Activated CD8-positive, alpha-beta T cell treated with anti-CD3 and anti-CD28 coated beads, Interleukin-2, amount 10 ng/mL, durations not matched to agents 7 days and 5 days (primary cell): ENCODE measurements at regions not wholly inside any gene's neighbourhood (a gene's known extent, or its start where the extent isn't known, plus 50 kb on each side); places are given as distances from the start of the nearest gene placed in this dataset.

ENCODE experiments used
- ATAC-seq: fragments of 150-1000 bp; cut with Tn5 transposase; one replicate; pipeline ENCODE4 v1.10.0; 2021; ENCODE audit warnings: moderate library complexity
- CTCF ChIA-PET: fragments of 350-600 bp; sonication (Branson Sonifier 250); formaldehyde crosslinking; loops from one replicate; lab custom pipeline; 2021; ENCODE audit warnings: antibody characterized with exemption; lab: Charles Lee
- POLR2A ChIA-PET: fragments of 350-600 bp; sonication (Branson Sonifier 250); formaldehyde crosslinking; loops from one replicate; lab custom pipeline; 2021; ENCODE audit warnings: antibody characterized with exemption; lab: Charles Lee
- DNase-seq: peaks from one replicate; pipeline ENCODE4 v3.0.0-alpha.2; 2020
- H3K27ac Mint-ChIP-seq: one replicate; pipeline ENCODE4 v1.8.0; 2021; ENCODE audit warnings: mild to moderate bottlenecking, mixed read lengths
- H3K27me3 Mint-ChIP-seq: one replicate; pipeline ENCODE4 v1.8.0; 2021; ENCODE audit warnings: low read depth, mixed read lengths
- H3K36me3 Mint-ChIP-seq: one replicate; pipeline ENCODE4 v1.8.0; 2021; ENCODE audit warnings: low read depth, mixed read lengths
- H3K4me1 Mint-ChIP-seq: one replicate; pipeline ENCODE4 v1.8.0; 2021; ENCODE audit warnings: low read depth, mixed read lengths
- H3K4me3 Mint-ChIP-seq: one replicate; pipeline ENCODE4 v1.8.0; 2021; ENCODE audit warnings: mild to moderate bottlenecking, mixed read lengths
- H3K9me3 Mint-ChIP-seq: one replicate; pipeline ENCODE4 v1.8.0; 2022; ENCODE audit warnings: mixed read lengths; ENCODE audit not compliant: insufficient read depth

GRCh38 chr6:163897669-163898068 is 483.2 kb downstream of the QKI start:
- CTCF ChIA-PET, result no interaction called here
- no peaks in the 10 kb centered on the region for H3K9me3 Mint-ChIP-seq
- H3K36me3 Mint-ChIP-seq, result no peaks in the 10 kb centered on the region
- POLR2A ChIA-PET, result no interaction called here
- H3K27me3 Mint-ChIP-seq, result no peaks in the 10 kb centered on the region
- no peaks in the 10 kb centered on the region for H3K4me1 Mint-ChIP-seq
- H3K27ac Mint-ChIP-seq, result no peak overlapping the region
- no peak overlapping the region for H3K4me3 Mint-ChIP-seq
- ATAC-seq (no peak), DNase-seq (no peak)

GRCh38 chr6:163897030-163897429 is 482.5 kb downstream of the QKI start:
- Mint-ChIP-seq H3K27me3 (no peaks in the 10 kb centered on the region), H3K4me1 (no peaks in the 10 kb centered on the region), H3K9me3 (no peaks in the 10 kb centered on the region), H3K4me3 (no peak overlapping the region), H3K36me3 (no peaks in the 10 kb centered on the region), H3K27ac (no peak overlapping the region)
- ATAC-seq, result no peak
- no peak for DNase-seq
- ChIA-PET CTCF (no interaction called here), POLR2A (no interaction called here)

GRCh38 chr6:163895162-163895561 is 480.6 kb downstream of the QKI start:
- H3K9me3 Mint-ChIP-seq, result no peaks in the 10 kb centered on the region
- no peaks in the 10 kb centered on the region for H3K36me3 Mint-ChIP-seq
- ChIA-PET POLR2A (no interaction called here), CTCF (no interaction called here)
- no peaks in the 10 kb centered on the region for H3K4me1 Mint-ChIP-seq
- H3K27me3 Mint-ChIP-seq, result no peaks in the 10 kb centered on the region
- H3K4me3 Mint-ChIP-seq, result no peak overlapping the region
- H3K27ac Mint-ChIP-seq, result no peak overlapping the region
- no peak for DNase-seq
- no peak for ATAC-seq

DNA sequence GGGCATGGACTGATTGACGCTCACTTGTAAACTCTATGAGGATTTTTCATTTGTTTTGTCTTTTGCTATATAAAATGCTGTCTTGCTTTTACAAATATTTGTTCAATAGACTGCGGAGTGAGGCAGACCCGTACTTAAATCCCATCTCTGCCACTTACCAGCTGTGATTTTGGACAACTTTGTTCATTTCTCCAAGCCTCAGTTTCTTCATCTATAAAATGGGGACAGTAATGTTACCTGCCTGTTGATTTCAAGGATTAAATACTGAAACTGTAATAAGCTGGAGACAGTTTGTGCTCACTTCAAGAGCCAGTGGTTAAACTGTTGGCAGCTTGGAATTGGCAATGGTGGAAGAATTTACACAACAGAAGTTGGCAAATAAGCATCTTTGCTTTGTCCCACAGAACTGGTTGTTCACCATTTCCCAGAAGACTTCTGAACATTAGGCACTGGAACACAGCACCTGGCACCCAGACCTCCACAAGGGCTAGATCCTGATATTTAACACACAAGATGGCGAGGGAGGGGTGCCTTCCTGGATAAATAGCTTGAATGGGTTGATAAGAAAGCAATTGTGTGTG is 479.2 kb downstream of the QKI start:
- Mint-ChIP-seq H3K27ac (no peak overlapping the region), H3K9me3 (no peaks in the 10 kb centered on the region), H3K4me3 (no peak overlapping the region), H3K36me3 (no peaks in the 10 kb centered on the region), H3K27me3 (no peaks in the 10 kb centered on the region), H3K4me1 (no peaks in the 10 kb centered on the region)
- ATAC-seq (no peak), DNase-seq (no peak)
- ChIA-PET POLR2A (no interaction called here), CTCF (no interaction called here)

DNA sequence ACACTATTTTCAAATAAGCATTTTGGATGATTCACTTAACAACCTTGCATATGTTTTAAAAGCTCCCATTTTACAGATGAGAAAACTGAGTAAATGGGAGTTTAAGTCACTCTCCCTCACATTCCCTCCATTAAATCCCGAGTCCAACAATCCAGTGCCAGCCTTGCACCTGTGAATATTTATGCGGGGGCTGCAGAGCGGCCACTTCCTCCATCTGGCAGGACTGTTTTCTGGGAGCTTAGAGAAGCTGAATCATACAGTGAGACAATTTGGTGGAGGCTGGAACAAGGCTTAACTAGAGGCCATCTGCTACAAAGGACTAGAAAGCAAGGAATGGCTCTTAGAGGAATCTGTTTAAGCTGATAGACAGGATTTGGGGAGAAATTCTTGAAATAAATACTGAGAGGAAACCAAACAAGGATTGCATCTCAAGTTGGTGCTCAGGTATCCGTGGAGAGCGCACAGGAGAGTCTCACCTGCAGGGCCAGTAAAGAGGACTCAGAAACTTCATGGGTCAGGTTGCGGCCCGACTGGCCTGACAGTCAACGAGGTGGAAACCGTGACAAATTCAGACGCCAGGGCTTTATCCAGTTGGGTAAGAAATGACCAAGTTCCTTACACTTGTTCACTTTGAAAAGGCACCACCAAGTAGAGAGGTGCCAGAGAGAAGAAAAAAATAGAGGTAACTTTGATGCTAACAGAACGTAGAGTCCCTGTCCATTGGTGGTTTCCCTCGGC is 478.5 kb downstream of the QKI start:
- Mint-ChIP-seq H3K9me3 (no peaks in the 10 kb centered on the region), H3K27ac (no peak overlapping the region), H3K4me3 (no peak overlapping the region), H3K27me3 (no peaks in the 10 kb centered on the region), H3K4me1 (no peaks in the 10 kb centered on the region), H3K36me3 (no peaks in the 10 kb centered on the region)
- ATAC-seq (no peak), DNase-seq (no peak)
- ChIA-PET POLR2A (no interaction called here), CTCF (no interaction called here)

DNA sequence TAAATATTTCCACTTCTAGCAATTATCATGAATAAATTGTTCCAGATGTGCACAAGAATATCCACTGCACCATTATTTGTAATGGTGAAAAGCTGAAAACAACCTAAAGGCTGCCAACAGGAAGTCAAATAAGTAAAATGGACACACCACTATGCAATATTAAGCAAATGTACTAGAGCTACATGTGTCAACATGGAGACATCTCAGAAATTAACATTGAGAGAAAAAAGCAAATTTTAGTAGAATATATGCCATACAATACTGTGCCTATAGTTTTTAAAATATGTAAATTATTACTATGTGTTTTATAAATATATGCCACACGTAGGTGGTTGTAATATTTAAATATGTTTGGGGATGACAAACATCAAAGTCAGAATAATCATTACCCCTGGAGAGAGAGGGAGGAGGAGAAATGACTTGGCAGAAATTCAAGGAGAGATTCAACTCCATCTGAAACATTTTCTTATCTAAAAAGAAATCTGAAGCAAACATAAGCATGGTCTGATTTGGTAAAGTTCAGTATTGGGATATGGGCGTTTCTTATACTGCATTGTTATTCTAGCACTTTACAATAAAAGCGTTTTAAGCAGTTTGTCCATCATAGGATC is 475.5 kb downstream of the QKI start:
- no peaks in the 10 kb centered on the region for H3K4me1 Mint-ChIP-seq

GRCh38 chr6:163888030-163888819 is 473.7 kb downstream of the QKI start:
- DNase-seq (no peak), ATAC-seq (no peak)
- H3K9me3 Mint-ChIP-seq, result no peaks in the 10 kb centered on the region
- H3K4me1 Mint-ChIP-seq, result no peaks in the 10 kb centered on the region
- ChIA-PET POLR2A (no interaction called here), CTCF (no interaction called here)
- no peak overlapping the region for H3K4me3 Mint-ChIP-seq
- H3K27ac Mint-ChIP-seq, result no peak overlapping the region
- H3K36me3 Mint-ChIP-seq, result no peaks in the 10 kb centered on the region
- H3K27me3 Mint-ChIP-seq, result no peaks in the 10 kb centered on the region

More for the DNA sequence above, 475.5 kb downstream of the QKI start:
- no peaks in the 10 kb centered on the region for H3K9me3 Mint-ChIP-seq
- DNase-seq, result no peak
- no peaks in the 10 kb centered on the region for H3K36me3 Mint-ChIP-seq
- POLR2A ChIA-PET, result no interaction called here
- no peak for ATAC-seq
- no peak overlapping the region for H3K27ac Mint-ChIP-seq
- CTCF ChIA-PET, result no interaction called here
- no peaks in the 10 kb centered on the region for H3K27me3 Mint-ChIP-seq
- no peak overlapping the region for H3K4me3 Mint-ChIP-seq

GRCh38 chr6:163886428-163886827 is 471.9 kb downstream of the QKI start:
- no peak overlapping the region for H3K27ac Mint-ChIP-seq
- no peaks in the 10 kb centered on the region for H3K4me1 Mint-ChIP-seq
- ATAC-seq (no peak), DNase-seq (no peak)
- no peaks in the 10 kb centered on the region for H3K27me3 Mint-ChIP-seq
- POLR2A ChIA-PET, result no interaction called here
- CTCF ChIA-PET, result no interaction called here
- no peaks in the 10 kb centered on the region for H3K9me3 Mint-ChIP-seq
- H3K36me3 Mint-ChIP-seq, result no peaks in the 10 kb centered on the region
- no peak overlapping the region for H3K4me3 Mint-ChIP-seq

- ChIA-PET POLR2A (no interaction called here), CTCF (no interaction called here)
- no peak for ATAC-seq
- no peak overlapping the region for H3K4me3 Mint-ChIP-seq
- H3K36me3 Mint-ChIP-seq, result no peaks in the 10 kb centered on the region
- no peaks in the 10 kb centered on the region for H3K27me3 Mint-ChIP-seq
- H3K9me3 Mint-ChIP-seq, result no peaks in the 10 kb centered on the region
- H3K27ac Mint-ChIP-seq, result no peak overlapping the region
- H3K4me1 Mint-ChIP-seq, result no peaks in the 10 kb centered on the region
- DNase-seq, result no peak
Observed at GRCh38 chr6:163883984-163884383, 469.5 kb downstream of the QKI start.

GRCh38 chr6:163878698-163879097 is 464.2 kb downstream of the QKI start:
- Mint-ChIP-seq H3K9me3 (no peaks in the 10 kb centered on the region), H3K36me3 (no peaks in the 10 kb centered on the region), H3K4me1 (no peaks in the 10 kb centered on the region), H3K27ac (no peak overlapping the region), H3K4me3 (no peak overlapping the region), H3K27me3 (no peaks in the 10 kb centered on the region)
- DNase-seq (no peak), ATAC-seq (no peak)
- ChIA-PET CTCF (no interaction called here), POLR2A (no interaction called here)

GRCh38 chr6:163877877-163878639 is 463.5 kb downstream of the QKI start:
- Mint-ChIP-seq H3K27me3 (no peaks in the 10 kb centered on the region), H3K4me1 (no peaks in the 10 kb centered on the region), H3K9me3 (no peaks in the 10 kb centered on the region), H3K27ac (no peak overlapping the region), H3K36me3 (no peaks in the 10 kb centered on the region), H3K4me3 (no peak overlapping the region)
- POLR2A ChIA-PET, result no interaction called here
- DNase-seq (no peak), ATAC-seq (no peak)
- CTCF ChIA-PET, result no interaction called here
